ENCODE measurements at regions not wholly inside any gene's neighbourhood (a gene's known extent, or its start where the extent isn't known, plus 50 kb on each side); places are given as distances from the start of the nearest gene placed in this dataset.

DNA sequence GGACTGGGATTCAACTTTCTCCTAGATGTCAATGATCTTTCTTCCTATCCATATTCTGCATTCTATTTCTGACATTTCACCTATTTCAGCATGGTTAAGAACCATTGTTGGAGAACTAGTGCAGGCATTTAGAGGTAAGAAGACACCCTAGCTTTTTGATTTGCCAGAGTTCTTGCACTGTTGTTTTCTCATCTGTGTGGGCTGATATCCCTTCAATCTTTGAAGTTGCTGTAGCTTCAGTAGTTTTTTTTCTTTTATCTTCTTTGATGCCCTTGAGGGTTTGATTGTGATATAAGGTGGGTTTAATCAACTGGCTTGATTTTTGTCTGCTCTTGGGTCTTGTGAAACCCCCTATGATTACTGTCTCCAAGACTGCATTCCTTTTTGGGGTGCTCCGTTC is 502.1 kb downstream of the ETS1 start:
- Histone ChIP-seq H2AFZ (no peak overlapping the region), H3K4me3 (no peak overlapping the region), H3K9me2 (ENCODE audit: insufficient read depth) (peaks cover 3% of the 10 kb centered on the region; the same call in 1 of the 2 replicates), H4K20me1 (replicated peaks; ENCODE audit: insufficient read depth) (no peaks in the 10 kb centered on the region), H3K36me3 (ENCODE audit: insufficient read depth) (0 out of 2 replicates have a peak, but pooled peaks cover 5% of the 10 kb centered on the region), H3K4me2 (no peak overlapping the region), H3K79me2 (replicated peaks; ENCODE audit: insufficient read depth) (no peaks in the 10 kb centered on the region), H3F3A (replicated peaks; ENCODE audit: low read depth) (no peaks in the 10 kb centered on the region), H3K27me3 (ENCODE audit: insufficient read depth) (no peaks in the 10 kb centered on the region), H3K27ac (ENCODE audit: low read depth) (no peak overlapping the region), H3K4me1 (ENCODE audit: insufficient read depth) (no peaks in the 10 kb centered on the region)
- ATAC-seq (no peak), DNase-seq (ENCODE audit: low spot score) (no peak)
- H3K27me3 Mint-ChIP-seq (ENCODE audit: insufficient read depth, low read depth, poor library complexity) = no peaks in the 10 kb centered on the region
- no peak for TF ChIP-seq ZNF114 (CRISPR knock-in tag; IDR thresholded peaks at IDR 0.05)
- TF ChIP-seq, protein P1, sequence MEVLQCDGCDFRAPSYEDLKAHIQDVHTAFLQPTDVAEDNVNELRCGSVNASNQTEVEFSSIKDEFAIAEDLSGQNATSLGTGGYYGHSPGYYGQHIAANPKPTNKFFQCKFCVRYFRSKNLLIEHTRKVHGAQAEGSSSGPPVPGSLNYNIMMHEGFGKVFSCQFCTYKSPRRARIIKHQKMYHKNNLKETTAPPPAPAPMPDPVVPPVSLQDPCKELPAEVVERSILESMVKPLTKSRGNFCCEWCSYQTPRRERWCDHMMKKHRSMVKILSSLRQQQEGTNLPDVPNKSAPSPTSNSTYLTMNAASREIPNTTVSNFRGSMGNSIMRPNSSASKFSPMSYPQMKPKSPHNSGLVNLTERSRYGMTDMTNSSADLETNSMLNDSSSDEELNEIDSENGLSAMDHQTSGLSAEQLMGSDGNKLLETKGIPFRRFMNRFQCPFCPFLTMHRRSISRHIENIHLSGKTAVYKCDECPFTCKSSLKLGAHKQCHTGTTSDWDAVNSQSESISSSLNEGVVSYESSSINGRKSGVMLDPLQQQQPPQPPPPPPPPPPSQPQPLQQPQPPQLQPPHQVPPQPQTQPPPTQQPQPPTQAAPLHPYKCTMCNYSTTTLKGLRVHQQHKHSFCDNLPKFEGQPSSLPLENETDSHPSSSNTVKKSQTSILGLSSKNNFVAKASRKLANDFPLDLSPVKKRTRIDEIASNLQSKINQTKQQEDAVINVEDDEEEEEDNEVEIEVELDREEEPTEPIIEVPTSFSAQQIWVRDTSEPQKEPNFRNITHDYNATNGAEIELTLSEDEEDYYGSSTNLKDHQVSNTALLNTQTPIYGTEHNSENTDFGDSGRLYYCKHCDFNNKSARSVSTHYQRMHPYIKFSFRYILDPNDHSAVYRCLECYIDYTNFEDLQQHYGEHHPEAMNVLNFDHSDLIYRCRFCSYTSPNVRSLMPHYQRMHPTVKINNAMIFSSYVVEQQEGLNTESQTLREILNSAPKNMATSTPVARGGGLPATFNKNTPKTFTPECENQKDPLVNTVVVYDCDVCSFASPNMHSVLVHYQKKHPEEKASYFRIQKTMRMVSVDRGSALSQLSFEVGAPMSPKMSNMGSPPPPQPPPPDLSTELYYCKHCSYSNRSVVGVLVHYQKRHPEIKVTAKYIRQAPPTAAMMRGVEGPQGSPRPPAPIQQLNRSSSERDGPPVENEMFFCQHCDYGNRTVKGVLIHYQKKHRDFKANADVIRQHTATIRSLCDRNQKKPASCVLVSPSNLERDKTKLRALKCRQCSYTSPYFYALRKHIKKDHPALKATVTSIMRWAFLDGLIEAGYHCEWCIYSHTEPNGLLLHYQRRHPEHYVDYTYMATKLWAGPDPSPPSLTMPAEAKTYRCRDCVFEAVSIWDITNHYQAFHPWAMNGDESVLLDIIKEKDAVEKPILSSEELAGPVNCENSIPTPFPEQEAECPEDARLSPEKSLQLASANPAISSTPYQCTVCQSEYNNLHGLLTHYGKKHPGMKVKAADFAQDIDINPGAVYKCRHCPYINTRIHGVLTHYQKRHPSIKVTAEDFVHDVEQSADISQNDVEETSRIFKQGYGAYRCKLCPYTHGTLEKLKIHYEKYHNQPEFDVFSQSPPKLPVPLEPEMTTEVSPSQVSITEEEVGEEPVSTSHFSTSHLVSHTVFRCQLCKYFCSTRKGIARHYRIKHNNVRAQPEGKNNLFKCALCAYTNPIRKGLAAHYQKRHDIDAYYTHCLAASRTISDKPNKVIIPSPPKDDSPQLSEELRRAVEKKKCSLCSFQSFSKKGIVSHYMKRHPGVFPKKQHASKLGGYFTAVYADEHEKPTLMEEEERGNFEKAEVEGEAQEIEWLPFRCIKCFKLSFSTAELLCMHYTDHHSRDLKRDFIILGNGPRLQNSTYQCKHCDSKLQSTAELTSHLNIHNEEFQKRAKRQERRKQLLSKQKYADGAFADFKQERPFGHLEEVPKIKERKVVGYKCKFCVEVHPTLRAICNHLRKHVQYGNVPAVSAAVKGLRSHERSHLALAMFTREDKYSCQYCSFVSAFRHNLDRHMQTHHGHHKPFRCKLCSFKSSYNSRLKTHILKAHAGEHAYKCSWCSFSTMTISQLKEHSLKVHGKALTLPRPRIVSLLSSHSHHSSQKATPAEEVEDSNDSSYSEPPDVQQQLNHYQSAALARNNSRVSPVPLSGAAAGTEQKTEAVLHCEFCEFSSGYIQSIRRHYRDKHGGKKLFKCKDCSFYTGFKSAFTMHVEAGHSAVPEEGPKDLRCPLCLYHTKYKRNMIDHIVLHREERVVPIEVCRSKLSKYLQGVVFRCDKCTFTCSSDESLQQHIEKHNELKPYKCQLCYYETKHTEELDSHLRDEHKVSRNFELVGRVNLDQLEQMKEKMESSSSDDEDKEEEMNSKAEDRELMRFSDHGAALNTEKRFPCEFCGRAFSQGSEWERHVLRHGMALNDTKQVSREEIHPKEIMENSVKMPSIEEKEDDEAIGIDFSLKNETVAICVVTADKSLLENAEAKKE (CRISPR knock-in tag; IDR thresholded peaks at IDR 0.05) = no peak
- TF ChIP-seq CREB1 (CRISPR knock-in tag; IDR thresholded peaks at IDR 0.05; ENCODE audit: low read depth) = no peak
- TF ChIP-seq REST (IDR thresholded peaks at IDR 0.05; ENCODE audit: unreplicated experiment) = no peak
- no peak for TF ChIP-seq JUNB (IDR thresholded peaks at IDR 0.05; ENCODE audit: unreplicated experiment)
- TF ChIP-seq STAT1 (IDR thresholded peaks at IDR 0.05; ENCODE audit: unreplicated experiment) = no peak
- no peak for TF ChIP-seq EZH2phosphoT487 (IDR thresholded peaks at IDR 0.05; ENCODE audit: unreplicated experiment)
- TF ChIP-seq NANOG (IDR thresholded peaks at IDR 0.05; ENCODE audit: borderline replicate concordance) = no peak
- TF ChIP-seq EZH2 (IDR thresholded peaks at IDR 0.05; ENCODE audit: low read depth, unreplicated experiment) = no peak
- no peak overlapping the region for H3K4me3 Mint-ChIP-seq
- H3K27ac Mint-ChIP-seq = no peak overlapping the region
- no peaks in the 10 kb centered on the region for H3K4me1 Mint-ChIP-seq
- peaks cover 10% of the 10 kb centered on the region; the same call in 2 of the 3 replicates for H3K36me3 Mint-ChIP-seq (ENCODE audit: low read depth)
- peaks cover 18% of the 10 kb centered on the region for H3K9me3 Mint-ChIP-seq

Measured in GM23338 (cell line).